SK-N-SH (cell line): ENCODE measurements at regions not wholly inside any gene's neighbourhood (a gene's known extent, or its start where the extent isn't known, plus 50 kb on each side); places are given as distances from the start of the nearest gene placed in this dataset.

Source experiments
- CTCF ChIA-PET: fragments of 300-600, 350-600 bp; formaldehyde crosslinking; extraction: SDS; loops from one replicate; lab custom pipeline; 2021; lab: Yijun Ruan, JAX
- POLR2A ChIA-PET: fragments of 350-600 bp; sonication (Branson Sonifier 250); formaldehyde crosslinking; extraction: SDS; loops from one replicate; lab custom pipeline; 2020; ENCODE audit warnings: antibody characterized with exemption, inconsistent platforms; lab: Yijun Ruan, JAX
- DNase-seq: peaks from one replicate; pipeline ENCODE4 v3.0.0; 2012
- H2AFZ ChIP-seq: fragments of 200-600 bp; sonication (generic); 2 replicates; pipeline ENCODE4 v1.8.1; 2016; ENCODE audit warnings: antibody characterized with exemption, mild to moderate bottlenecking, low read depth
- H3F3A ChIP-seq: fragments of 200-600 bp; sonication (generic); replicated peaks from 2 replicates; pipeline ENCODE3; 2016; ENCODE audit warnings: antibody characterized with exemption, mild to moderate bottlenecking; ENCODE audit not compliant: insufficient read depth
- H3K27ac ChIP-seq, 2 experiments: fragments of 200-500 bp in 1 of 2; fragments of 200-600 bp in 1 of 2; sonication (Bioruptor generic) in 1 of 2; sonication (generic), shearing (Covaris generic) in 1 of 2; 2 replicates each; pipeline versions ENCODE4 v1.5.1 to v1.6.1; 2014 to 2016; ENCODE audit warnings: low read depth in 2 of 2, inconsistent platforms in 1 of 2, low read length in 1 of 2, mild to moderate bottlenecking in 1 of 2, mixed read lengths in 1 of 2
- H3K27me3 ChIP-seq: fragments of 200-600 bp; sonication (generic), shearing (Covaris generic); 2 replicates; pipeline ENCODE4 v1.6.1; 2016; ENCODE audit warnings: mixed run types; ENCODE audit not compliant: insufficient read depth
- H3K36me3 ChIP-seq, 2 experiments: fragments of 200-500 bp in 1 of 2; fragments of 200-600 bp in 1 of 2; sonication (Bioruptor generic) in 1 of 2; sonication (generic) in 1 of 2; replicated peaks in 1 of 2; 2 replicates each; pipeline versions ENCODE3 to v1.5.1; 2014 to 2016; ENCODE audit warnings: low read length in 1 of 2, mild to moderate bottlenecking in 1 of 2; ENCODE audit not compliant: insufficient read depth in 2 of 2, control insufficient read depth in 1 of 2
- H3K4me1 ChIP-seq, 2 experiments: fragments of 200-500 bp in 1 of 2; fragments of 200-600 bp in 1 of 2; sonication (Bioruptor generic) in 1 of 2; sonication (generic), shearing (Covaris generic) in 1 of 2; 2 replicates each; pipeline versions ENCODE4 v1.5.1 to v1.6.1; 2014 to 2016; ENCODE audit warnings: low read depth in 1 of 2, low read length in 1 of 2, mixed run types in 1 of 2; ENCODE audit not compliant: insufficient read depth in 2 of 2, control insufficient read depth in 1 of 2
- H3K4me2 ChIP-seq: fragments of 200-600 bp; sonication (generic), shearing (Covaris generic); 2 replicates; pipeline ENCODE4 v1.6.1; 2017; ENCODE audit warnings: mixed run types
- H3K4me3 ChIP-seq, 2 experiments: fragments of 200-500 bp in 1 of 2; fragments of 200-600 bp in 1 of 2; sonication (Bioruptor generic) in 1 of 2; sonication (generic), shearing (Covaris generic) in 1 of 2; 2 replicates each; pipeline versions ENCODE4 v1.5.1 to v1.8.1; 2014 to 2016; ENCODE audit warnings: low read depth in 2 of 2, inconsistent platforms in 1 of 2, low read length in 1 of 2, mild to moderate bottlenecking in 1 of 2, mixed read lengths in 1 of 2, moderate library complexity in 1 of 2
- H3K79me2 ChIP-seq: fragments of 200-600 bp; sonication (generic); 2 replicates; pipeline ENCODE4 v1.8.1; 2017; ENCODE audit warnings: mild to moderate bottlenecking; ENCODE audit not compliant: insufficient read depth
- H3K9ac ChIP-seq: fragments of 200-600 bp; sonication (generic); 2 replicates; pipeline ENCODE4 v1.6.1; 2017; ENCODE audit warnings: mixed run types
- H3K9me2 ChIP-seq: fragments of 200-600 bp; sonication (generic); 2 replicates; pipeline ENCODE4 v1.6.1; 2017; ENCODE audit warnings: mixed run types
- H3K9me3 ChIP-seq: fragments of 200-600 bp; sonication (generic); 2 replicates; pipeline ENCODE4 v1.6.1; 2017; ENCODE audit warnings: mixed run types, mild to moderate bottlenecking, moderate library complexity
- H4K20me1 ChIP-seq: fragments of 200-600 bp; sonication (generic); 2 replicates; pipeline ENCODE4 v1.6.1; 2017; ENCODE audit warnings: mild to moderate bottlenecking, mixed run types; ENCODE audit not compliant: insufficient read depth
- CTCF ChIP-seq: fragments of 200-600 bp; sonication (generic); IDR thresholded peaks from 2 replicates; pipeline ENCODE4 v1.6.1; 2017; ENCODE audit warnings: antibody characterized with exemption, mild to moderate bottlenecking, moderate library complexity
- EP300 ChIP-seq, 2 experiments: IDR thresholded peaks; 2 replicates each; pipeline versions ENCODE4 v1.4.0 to v1.6.1; 2012; ENCODE audit warnings: borderline replicate concordance in 1 of 2, low read depth in 1 of 2, low read length in 1 of 2
- GABPA ChIP-seq: IDR thresholded peaks from 2 replicates; pipeline ENCODE4 v1.4.0; 2012; ENCODE audit warnings: low read depth, mild to moderate bottlenecking
- IRF3 ChIP-seq: fragments of 150-350 bp; IDR thresholded peaks from 2 replicates; pipeline ENCODE4 v1.6.1; 2016; ENCODE audit warnings: mild to moderate bottlenecking, low read depth, low read length
- MAX ChIP-seq: IDR thresholded peaks from 2 replicates; pipeline ENCODE4 v1.4.0; 2012; ENCODE audit warnings: low read depth
- MEF2A ChIP-seq: IDR thresholded peaks from 2 replicates; pipeline ENCODE4 v1.4.0; 2012; ENCODE audit warnings: low read depth, borderline replicate concordance
- NFIC ChIP-seq: IDR thresholded peaks from 2 replicates; pipeline ENCODE4 v1.4.0; 2012; ENCODE audit warnings: borderline replicate concordance
- REST ChIP-seq: IDR thresholded peaks from 2 replicates; pipeline ENCODE4 v1.6.1; 2012; ENCODE audit warnings: mild to moderate bottlenecking, low read depth, low read length, moderate library complexity
- RFX5 ChIP-seq: IDR thresholded peaks from 2 replicates; pipeline ENCODE4 v1.6.1; 2012; ENCODE audit warnings: mild to moderate bottlenecking, improper control_type of control experiment, low read length
- TAF1 ChIP-seq: IDR thresholded peaks from 2 replicates; pipeline ENCODE4 v1.6.1; 2012; ENCODE audit warnings: low read depth, mild to moderate bottlenecking, low read length, moderate library complexity, borderline replicate concordance
- USF2 ChIP-seq: fragments of 150-350 bp; IDR thresholded peaks from 2 replicates; pipeline ENCODE4 v1.6.1; 2017; ENCODE audit warnings: antibody characterized with exemption, low read length, low read depth, borderline replicate concordance
- whole genome bisulfite sequencing: methylation state at CpG from one replicate; pipeline ENCODE4 v1.1.6; 2017; ENCODE audit warnings: low lambda C conversion rate; 5-methylcytosine and 5-hydroxymethylcytosine counted together

- Histone ChIP-seq H2AFZ (no peak overlapping the region), H4K20me1 (no peaks in the 10 kb centered on the region), H3K4me2 (no peak overlapping the region), H3K9me3 (no peaks in the 10 kb centered on the region), H3K9ac (no peak overlapping the region), H3K4me3 (no peak overlapping the region), H3K9me2 (no peaks in the 10 kb centered on the region), H3K4me1 (peaks cover 3 to 5% of the 10 kb centered on the region in 2 experiments; a peak in 2 of 4 replicates), H3K79me2 (no peaks in the 10 kb centered on the region), H3K27me3 (no peaks in the 10 kb centered on the region), H3K27ac (no peak overlapping the region), H3F3A (peaks cover 4% of the 10 kb centered on the region), H3K36me3 (no peaks in the 10 kb centered on the region)
- WGBS, result 92% methylated on average over 4 of the region's 4 CpGs
- ChIA-PET CTCF (no interaction called here), POLR2A (no interaction called here)
- TF ChIP-seq EP300 (IDR thresholded peaks at IDR 0.05; ENCODE audit: borderline replicate concordance in 1 of 2, low read depth in 1 of 2, low read length in 1 of 2) (no peak), NFIC (no peak), USF2 (no peak), GABPA (no peak), CTCF (no peak), MAX (no peak), MEF2A (no peak), TAF1 (no peak), IRF3 (no peak), REST (no peak), RFX5 (no peak)
- DNase-seq, result no peak
Measured at GRCh38 chr7:33813331-33813730, 92.0 kb upstream of the BMPER start.
